ENCODE measurements at regions not wholly inside any gene's neighbourhood (a gene's known extent, or its start where the extent isn't known, plus 50 kb on each side); places are given as distances from the start of the nearest gene placed in this dataset.

DNA sequence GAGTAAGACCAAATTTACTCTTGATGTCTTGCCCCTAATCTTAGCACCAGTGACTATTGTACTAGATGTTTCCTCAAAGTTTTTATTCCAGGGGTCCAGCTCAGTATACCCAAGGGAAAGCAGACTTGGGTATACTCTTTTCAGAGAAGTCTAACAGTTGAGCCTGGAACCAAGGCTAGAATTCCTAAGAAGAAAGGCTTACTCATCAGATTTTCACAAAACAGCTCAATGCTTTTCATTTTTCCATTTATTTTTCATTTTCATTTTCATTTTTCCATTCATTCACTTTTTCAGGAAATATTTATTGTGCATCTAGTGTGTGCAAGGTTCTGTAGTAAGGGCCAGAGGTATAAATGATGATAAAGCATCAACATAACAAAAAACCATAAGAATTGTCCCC is 143.2 kb downstream of the PHLDA1 start:
- Histone ChIP-seq H3K9me3 (ENCODE audit: control insufficient read depth, insufficient read depth, low read depth, low read length) (no peaks in the 10 kb centered on the region), H3K4me1 (ENCODE audit: control insufficient read depth, insufficient read depth, low read length) (no peaks in the 10 kb centered on the region; the same call in 1 of the 2 replicates), H3K27ac (ENCODE audit: extremely low read depth, low read depth, low read length) (no peak overlapping the region), H3K36me3 (ENCODE audit: control insufficient read depth in 2 of 2, insufficient read depth in 1 of 2, low read length in 2 of 2) (no peaks in the 10 kb centered on the region), H3K4me3 (ENCODE audit: low read depth, low read length) (no peak overlapping the region)
- POLR2A ChIA-PET = no interaction called here
- TF ChIP-seq SCRT1 (tag by site-specific recombination; IDR thresholded peaks at IDR 0.05; ENCODE audit: borderline replicate concordance) = no peak
- peak; percentile 46 for TF ChIP-seq PRDM1 (tag by site-specific recombination; IDR thresholded peaks at IDR 0.05)
- CTCF ChIA-PET = interaction anchor here (0.7 kb wide), 1 partner anchor 408 kb away, joined by 3 read pairs; no protein-coding TSS in a partner anchor

DNA sequence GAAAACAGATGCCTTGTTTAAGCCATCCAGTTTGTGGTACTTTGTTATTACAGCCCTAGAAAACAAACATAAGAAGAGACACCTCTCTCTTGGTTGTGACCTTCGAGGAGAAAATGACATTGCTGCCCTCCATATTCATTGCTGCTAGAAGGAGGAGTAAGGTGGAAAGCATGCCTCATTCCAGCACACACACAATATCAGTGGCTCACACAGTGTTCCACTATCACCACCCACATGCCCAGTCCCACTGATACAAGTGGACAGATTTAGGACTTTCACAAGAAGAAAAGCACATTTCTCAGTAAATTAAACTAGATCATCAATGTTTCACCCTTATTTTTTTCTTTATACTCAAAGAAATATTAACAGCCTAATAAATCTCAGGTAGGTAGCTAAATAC is 143.6 kb downstream of the PHLDA1 start:
- Histone ChIP-seq H3K36me3 (ENCODE audit: control insufficient read depth in 2 of 2, insufficient read depth in 1 of 2, low read length in 2 of 2) (no peaks in the 10 kb centered on the region), H3K4me1 (ENCODE audit: control insufficient read depth, insufficient read depth, low read length) (no peaks in the 10 kb centered on the region; the same call in 1 of the 2 replicates), H3K27ac (ENCODE audit: extremely low read depth, low read depth, low read length) (no peak overlapping the region), H3K4me3 (ENCODE audit: low read depth, low read length) (no peak overlapping the region), H3K9me3 (ENCODE audit: control insufficient read depth, insufficient read depth, low read depth, low read length) (no peaks in the 10 kb centered on the region)
- TF ChIP-seq, protein P1, sequence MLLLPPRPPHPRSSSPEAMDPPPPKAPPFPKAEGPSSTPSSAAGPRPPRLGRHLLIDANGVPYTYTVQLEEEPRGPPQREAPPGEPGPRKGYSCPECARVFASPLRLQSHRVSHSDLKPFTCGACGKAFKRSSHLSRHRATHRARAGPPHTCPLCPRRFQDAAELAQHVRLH (tag by site-specific recombination; IDR thresholded peaks at IDR 0.05) = no peak
- TF ChIP-seq, protein P2, sequence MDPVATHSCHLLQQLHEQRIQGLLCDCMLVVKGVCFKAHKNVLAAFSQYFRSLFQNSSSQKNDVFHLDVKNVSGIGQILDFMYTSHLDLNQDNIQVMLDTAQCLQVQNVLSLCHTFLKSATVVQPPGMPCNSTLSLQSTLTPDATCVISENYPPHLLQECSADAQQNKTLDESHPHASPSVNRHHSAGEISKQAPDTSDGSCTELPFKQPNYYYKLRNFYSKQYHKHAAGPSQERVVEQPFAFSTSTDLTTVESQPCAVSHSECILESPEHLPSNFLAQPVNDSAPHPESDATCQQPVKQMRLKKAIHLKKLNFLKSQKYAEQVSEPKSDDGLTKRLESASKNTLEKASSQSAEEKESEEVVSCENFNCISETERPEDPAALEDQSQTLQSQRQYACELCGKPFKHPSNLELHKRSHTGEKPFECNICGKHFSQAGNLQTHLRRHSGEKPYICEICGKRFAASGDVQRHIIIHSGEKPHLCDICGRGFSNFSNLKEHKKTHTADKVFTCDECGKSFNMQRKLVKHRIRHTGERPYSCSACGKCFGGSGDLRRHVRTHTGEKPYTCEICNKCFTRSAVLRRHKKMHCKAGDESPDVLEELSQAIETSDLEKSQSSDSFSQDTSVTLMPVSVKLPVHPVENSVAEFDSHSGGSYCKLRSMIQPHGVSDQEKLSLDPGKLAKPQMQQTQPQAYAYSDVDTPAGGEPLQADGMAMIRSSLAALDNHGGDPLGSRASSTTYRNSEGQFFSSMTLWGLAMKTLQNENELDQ (tag by site-specific recombination; IDR thresholded peaks at IDR 0.05; ENCODE audit: low read depth) = 0 out of 2 replicates have a peak, but pooled peaks have one; percentile 28
- TF ChIP-seq MEIS1 (CRISPR knock-in tag; IDR thresholded peaks at IDR 0.05; ENCODE audit: borderline replicate concordance) = no peak
- no peak for TF ChIP-seq ZBTB6 (tag by site-specific recombination; IDR thresholded peaks at IDR 0.05)
- POLR2A ChIA-PET = no interaction called here
- CTCF ChIA-PET = no interaction called here

- TF ChIP-seq ZNF558 (tag by site-specific recombination; IDR thresholded peaks at IDR 0.05) (no peak), TCF7L2 (IDR thresholded peaks at IDR 0.05; ENCODE audit: borderline replicate concordance, low read depth, low read length) (no peak), ZEB2 (tag by site-specific recombination; IDR thresholded peaks at IDR 0.05) (no peak), ZNF2 (tag by site-specific recombination; IDR thresholded peaks at IDR 0.05) (no peak), ZNF221 (tag by site-specific recombination; IDR thresholded peaks at IDR 0.05; ENCODE audit: borderline replicate concordance) (no peak), TRIM28 (IDR thresholded peaks at IDR 0.05; ENCODE audit: borderline replicate concordance, low read length) (no peak)
- ChIA-PET POLR2A (no interaction called here), CTCF (interaction anchor here (0.7 kb wide), 1 partner anchor 71 kb away, joined by 4 read pairs; no protein-coding TSS in a partner anchor)
- H3K36me3 ChIP-seq (ENCODE audit: control insufficient read depth in 2 of 2, insufficient read depth in 1 of 2, low read length in 2 of 2) = no peaks in the 10 kb centered on the region
- H3K27ac ChIP-seq (ENCODE audit: extremely low read depth, low read depth, low read length) = no peak overlapping the region
- H3K9me3 ChIP-seq (ENCODE audit: control insufficient read depth, insufficient read depth, low read depth, low read length) = no peaks in the 10 kb centered on the region
- no peak overlapping the region for H3K4me3 ChIP-seq (ENCODE audit: low read depth, low read length)
- H3K4me1 ChIP-seq (ENCODE audit: control insufficient read depth, insufficient read depth, low read length) = peaks cover 1% of the 10 kb centered on the region; the same call in 1 of the 2 replicates
Observed at GRCh38 chr12:75884465-75884985, 147.1 kb downstream of the PHLDA1 start.

- Histone ChIP-seq H3K4me1 (ENCODE audit: control insufficient read depth, insufficient read depth, low read length) (peaks cover 5% of the 10 kb centered on the region), H3K4me3 (ENCODE audit: low read depth, low read length) (no peak overlapping the region), H3K9me3 (ENCODE audit: control insufficient read depth, insufficient read depth, low read depth, low read length) (no peaks in the 10 kb centered on the region), H3K27ac (ENCODE audit: extremely low read depth, low read depth, low read length) (no peak overlapping the region), H3K36me3 (ENCODE audit: control insufficient read depth in 2 of 2, insufficient read depth in 1 of 2, low read length in 2 of 2) (no peaks in the 10 kb centered on the region)
- ChIA-PET POLR2A (no interaction called here), CTCF (interaction anchor here (0.6 to 0.7 kb wide), 3 partner anchors 10 to 464 kb away, joined by 3 to 6 read pairs (median 3); no protein-coding TSS in a partner anchor)
- no peak for TF ChIP-seq HOXA7 (CRISPR knock-in tag; IDR thresholded peaks at IDR 0.05; ENCODE audit: borderline replicate concordance)
- TF ChIP-seq ZNF350 (tag by site-specific recombination; IDR thresholded peaks at IDR 0.05) = no peak
- no peak for TF ChIP-seq BCL11B (tag by site-specific recombination; IDR thresholded peaks at IDR 0.05; ENCODE audit: low read depth)
- TF ChIP-seq ZNF423 (tag by site-specific recombination; IDR thresholded peaks at IDR 0.05) = no peak
- TF ChIP-seq, protein P3, sequence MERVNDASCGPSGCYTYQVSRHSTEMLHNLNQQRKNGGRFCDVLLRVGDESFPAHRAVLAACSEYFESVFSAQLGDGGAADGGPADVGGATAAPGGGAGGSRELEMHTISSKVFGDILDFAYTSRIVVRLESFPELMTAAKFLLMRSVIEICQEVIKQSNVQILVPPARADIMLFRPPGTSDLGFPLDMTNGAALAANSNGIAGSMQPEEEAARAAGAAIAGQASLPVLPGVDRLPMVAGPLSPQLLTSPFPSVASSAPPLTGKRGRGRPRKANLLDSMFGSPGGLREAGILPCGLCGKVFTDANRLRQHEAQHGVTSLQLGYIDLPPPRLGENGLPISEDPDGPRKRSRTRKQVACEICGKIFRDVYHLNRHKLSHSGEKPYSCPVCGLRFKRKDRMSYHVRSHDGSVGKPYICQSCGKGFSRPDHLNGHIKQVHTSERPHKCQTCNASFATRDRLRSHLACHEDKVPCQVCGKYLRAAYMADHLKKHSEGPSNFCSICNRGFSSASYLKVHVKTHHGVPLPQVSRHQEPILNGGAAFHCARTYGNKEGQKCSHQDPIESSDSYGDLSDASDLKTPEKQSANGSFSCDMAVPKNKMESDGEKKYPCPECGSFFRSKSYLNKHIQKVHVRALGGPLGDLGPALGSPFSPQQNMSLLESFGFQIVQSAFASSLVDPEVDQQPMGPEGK (tag by site-specific recombination; IDR thresholded peaks at IDR 0.05) = no peak
- no peak for TF ChIP-seq ZNF670 (tag by site-specific recombination; IDR thresholded peaks at IDR 0.05; ENCODE audit: low read depth)
- TF ChIP-seq ZNF292 (tag by site-specific recombination; IDR thresholded peaks at IDR 0.05; ENCODE audit: borderline replicate concordance, low read depth) = no peak
- no peak for TF ChIP-seq SETDB1 (IDR thresholded peaks at IDR 0.05; ENCODE audit: insufficient read length, low read length)
- no peak for TF ChIP-seq GFI1B (tag by site-specific recombination; IDR thresholded peaks at IDR 0.05)
- no peak for TF ChIP-seq ZNF791 (tag by site-specific recombination; IDR thresholded peaks at IDR 0.05)
- TF ChIP-seq ZNF354C (tag by site-specific recombination; IDR thresholded peaks at IDR 0.05; ENCODE audit: borderline replicate concordance, low read depth) = no peak
- no peak for TF ChIP-seq ZNF146 (tag by site-specific recombination; IDR thresholded peaks at IDR 0.05)
Observed at GRCh38 chr12:75883241-75883640, 148.3 kb downstream of the PHLDA1 start.
